NCI-H526 (cell line): ENCODE measurements at regions not wholly inside any gene's neighbourhood (a gene's known extent, or its start where the extent isn't known, plus 50 kb on each side); places are given as distances from the start of the nearest gene placed in this dataset.
"Not testable (repeated sequence)": the region's sequence is repeated elsewhere in the genome, so short reads cannot be mapped to it uniquely, and the experiment has no call there.

Experiments used
- DNase-seq, 2 experiments: peaks; one replicate each; lab custom pipeline; 2025; lab: John Stamatoyannopoulos, UW

GRCh38 chr7:92915348-92915747 lies 79.0 kb upstream of the CDK6 start:
- no peak for DNase-seq

- DNase-seq = no peak
Observed at GRCh38 chr7:92914645-92915044, 78.3 kb upstream of the CDK6 start.

- no peak for DNase-seq
Observed at GRCh38 chr7:92913849-92914248, 77.5 kb upstream of the CDK6 start.

GRCh38 chr7:92910976-92911375 lies 74.6 kb upstream of the CDK6 start:
- no peak for DNase-seq

DNA sequence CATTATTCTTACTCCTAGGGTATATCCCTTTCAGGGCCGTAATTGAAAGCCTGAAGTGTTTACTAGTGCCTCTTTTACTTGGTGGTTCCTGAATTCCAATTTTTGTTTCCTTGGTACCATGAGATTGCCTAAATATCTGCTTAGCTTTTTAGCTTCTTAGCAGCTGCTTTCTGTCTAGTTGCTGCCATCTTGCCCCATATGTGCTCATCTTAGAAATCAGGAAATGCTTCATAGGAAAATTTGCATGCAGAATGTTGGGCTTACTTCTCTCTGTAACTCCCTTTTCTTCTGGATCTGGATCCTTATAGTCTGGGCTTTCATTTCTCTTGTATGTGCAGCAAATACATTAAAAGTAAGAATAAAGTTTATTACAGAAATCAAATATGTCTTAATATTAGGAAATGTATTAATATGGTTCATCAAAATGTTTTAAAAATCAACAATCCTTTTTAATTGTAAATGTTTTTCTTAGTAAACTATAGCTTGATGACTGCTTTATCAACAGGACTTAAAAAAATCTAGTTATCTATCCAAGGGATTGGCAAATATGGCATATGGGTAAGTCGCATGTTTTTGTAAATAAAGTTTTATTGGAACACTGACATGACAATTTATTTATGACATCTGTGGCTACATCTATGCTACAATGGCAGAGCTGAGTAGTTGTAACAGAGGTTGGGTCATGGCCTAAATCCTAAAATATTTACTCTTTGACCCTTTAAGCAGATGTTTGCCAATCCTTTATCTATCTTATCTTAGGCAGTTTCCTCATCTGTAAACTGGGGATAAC lies 73.5 kb upstream of the CDK6 start:
- DNase-seq = no peak

GRCh38 chr7:92904244-92905131 lies 68.1 kb upstream of the CDK6 start:
- DNase-seq = no peak

- DNase-seq = no peak
Observed at GRCh38 chr7:92898798-92899197, 62.4 kb upstream of the CDK6 start.

- not testable (repeated sequence) for DNase-seq
Observed at GRCh38 chr7:92894857-92895256, 58.5 kb upstream of the CDK6 start.

DNA sequence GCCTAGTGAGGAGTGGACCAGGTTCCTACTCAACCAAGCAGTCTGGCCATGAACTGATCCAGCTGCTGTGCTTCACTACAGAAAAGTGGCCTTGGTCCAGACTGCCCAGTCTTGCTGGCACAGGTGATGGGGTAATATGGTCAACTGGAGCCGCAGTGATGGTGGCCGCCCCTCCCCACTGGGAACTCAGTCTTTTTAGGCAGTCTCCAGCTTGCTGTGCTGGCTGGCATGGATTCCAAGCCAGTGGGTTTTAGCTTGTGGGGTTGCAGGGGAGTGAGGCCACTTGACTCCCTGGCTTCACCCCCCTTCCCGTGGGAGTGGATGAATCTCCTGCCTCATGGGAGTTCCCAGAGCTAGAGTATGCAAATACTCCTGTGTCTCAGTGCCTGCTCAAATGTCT lies 52.7 kb upstream of the CDK6 start:
- peak; percentile 78 to 92 for DNase-seq
